ENCODE measurements at regions not wholly inside any gene's neighbourhood (a gene's known extent, or its start where the extent isn't known, plus 50 kb on each side); places are given as distances from the start of the nearest gene placed in this dataset.

- Histone ChIP-seq H3K4me3 (ENCODE audit: low read depth, low read length) (no peak overlapping the region), H3K27ac (no peak overlapping the region), H3K4me1 (no peaks in the 10 kb centered on the region), H3K27me3 (ENCODE audit: control insufficient read depth, insufficient read depth, low read length) (no peaks in the 10 kb centered on the region), H3K79me2 (no peaks in the 10 kb centered on the region), H3K4me2 (ENCODE audit: low read length) (no peak overlapping the region), H3K36me3 (ENCODE audit: control insufficient read depth, insufficient read depth, low read length) (no peaks in the 10 kb centered on the region), H2AFZ (no peak overlapping the region), H3K9me3 (ENCODE audit: control insufficient read depth, low read length) (no peaks in the 10 kb centered on the region), H3K9ac (no peak overlapping the region)
- no peak for TF ChIP-seq CTCF (IDR thresholded peaks at IDR 0.05)
Observed at GRCh38 chr3:193951859-193952258, 184.1 kb upstream of the HES1 start.

- Histone ChIP-seq H2AFZ (no peak overlapping the region), H3K4me2 (ENCODE audit: low read length) (no peak overlapping the region), H3K27me3 (ENCODE audit: control insufficient read depth, insufficient read depth, low read length) (no peaks in the 10 kb centered on the region), H3K4me1 (no peaks in the 10 kb centered on the region), H3K27ac (no peak overlapping the region), H3K79me2 (no peaks in the 10 kb centered on the region), H3K9me3 (ENCODE audit: control insufficient read depth, low read length) (no peaks in the 10 kb centered on the region), H3K9ac (no peak overlapping the region), H3K36me3 (ENCODE audit: control insufficient read depth, insufficient read depth, low read length) (no peaks in the 10 kb centered on the region), H3K4me3 (ENCODE audit: low read depth, low read length) (no peak overlapping the region)
- TF ChIP-seq CTCF (IDR thresholded peaks at IDR 0.05) = no peak
Observed at GRCh38 chr3:193954752-193955151, 181.2 kb upstream of the HES1 start.

- Histone ChIP-seq H3K9me3 (ENCODE audit: control insufficient read depth, low read length) (no peaks in the 10 kb centered on the region), H3K9ac (no peak overlapping the region), H2AFZ (no peak overlapping the region), H3K36me3 (ENCODE audit: control insufficient read depth, insufficient read depth, low read length) (no peaks in the 10 kb centered on the region), H3K4me2 (ENCODE audit: low read length) (no peak overlapping the region), H3K4me1 (no peaks in the 10 kb centered on the region), H3K79me2 (no peaks in the 10 kb centered on the region), H3K27ac (no peak overlapping the region), H3K4me3 (ENCODE audit: low read depth, low read length) (no peak overlapping the region), H3K27me3 (ENCODE audit: control insufficient read depth, insufficient read depth, low read length) (no peaks in the 10 kb centered on the region)
- no peak for TF ChIP-seq CTCF (IDR thresholded peaks at IDR 0.05)
Observed at GRCh38 chr3:193955719-193956118, 180.2 kb upstream of the HES1 start.

GRCh38 chr3:193959861-193960260, 176.1 kb upstream of the HES1 start:
- no peaks in the 10 kb centered on the region for H3K4me1 ChIP-seq
- no peaks in the 10 kb centered on the region for H3K79me2 ChIP-seq
- no peak overlapping the region for H3K4me3 ChIP-seq (ENCODE audit: low read depth, low read length)
- H2AFZ ChIP-seq = no peak overlapping the region
- no peak overlapping the region for H3K4me2 ChIP-seq (ENCODE audit: low read length)
- no peak overlapping the region for H3K9ac ChIP-seq
- no peak for TF ChIP-seq CTCF (IDR thresholded peaks at IDR 0.05)
- no peaks in the 10 kb centered on the region for H3K9me3 ChIP-seq (ENCODE audit: control insufficient read depth, low read length)
- no peaks in the 10 kb centered on the region for H3K36me3 ChIP-seq (ENCODE audit: control insufficient read depth, insufficient read depth, low read length)
- no peak overlapping the region for H3K27ac ChIP-seq
- no peaks in the 10 kb centered on the region for H3K27me3 ChIP-seq (ENCODE audit: control insufficient read depth, insufficient read depth, low read length)

- H3K4me3 ChIP-seq (ENCODE audit: low read depth, low read length) = no peak overlapping the region
- TF ChIP-seq CTCF (IDR thresholded peaks at IDR 0.05) = no peak
- H3K4me1 ChIP-seq = no peaks in the 10 kb centered on the region
- no peak overlapping the region for H2AFZ ChIP-seq
- no peak overlapping the region for H3K9ac ChIP-seq
- no peaks in the 10 kb centered on the region for H3K9me3 ChIP-seq (ENCODE audit: control insufficient read depth, low read length)
- H3K27me3 ChIP-seq (ENCODE audit: control insufficient read depth, insufficient read depth, low read length) = no peaks in the 10 kb centered on the region
- no peaks in the 10 kb centered on the region for H3K36me3 ChIP-seq (ENCODE audit: control insufficient read depth, insufficient read depth, low read length)
- no peak overlapping the region for H3K27ac ChIP-seq
- no peaks in the 10 kb centered on the region for H3K79me2 ChIP-seq
- H3K4me2 ChIP-seq (ENCODE audit: low read length) = no peak overlapping the region
Observed at GRCh38 chr3:193960487-193961274, 175.3 kb upstream of the HES1 start.
